ENCODE measurements at regions not wholly inside any gene's neighbourhood (a gene's known extent, or its start where the extent isn't known, plus 50 kb on each side); places are given as distances from the start of the nearest gene placed in this dataset.

DNA sequence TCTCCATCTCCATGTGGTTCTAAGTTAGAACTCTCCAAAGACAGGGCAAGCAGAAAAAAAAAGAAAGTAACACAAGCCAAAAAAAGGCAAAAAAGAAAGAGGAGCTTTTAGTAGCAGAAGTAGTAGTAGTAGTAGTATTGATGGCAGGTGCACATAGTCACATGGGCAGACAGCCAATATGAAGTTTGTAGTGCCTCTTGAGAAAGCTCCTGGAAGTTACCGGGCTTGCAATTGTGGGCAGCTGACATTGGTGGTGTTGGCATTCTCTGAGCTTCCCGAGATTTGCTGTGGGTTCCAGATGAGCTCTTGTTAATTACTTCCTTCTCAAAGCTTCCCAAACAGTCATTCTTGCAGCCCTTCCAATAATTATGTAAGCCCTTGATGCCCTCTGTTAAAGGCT is 1128.5 kb downstream of the TYW1 start:
- no peak for DNase-seq (ENCODE audit: low spot score in 2 of 2)
- 40% methylated on average over 2 of the region's 2 CpGs for WGBS

DNA sequence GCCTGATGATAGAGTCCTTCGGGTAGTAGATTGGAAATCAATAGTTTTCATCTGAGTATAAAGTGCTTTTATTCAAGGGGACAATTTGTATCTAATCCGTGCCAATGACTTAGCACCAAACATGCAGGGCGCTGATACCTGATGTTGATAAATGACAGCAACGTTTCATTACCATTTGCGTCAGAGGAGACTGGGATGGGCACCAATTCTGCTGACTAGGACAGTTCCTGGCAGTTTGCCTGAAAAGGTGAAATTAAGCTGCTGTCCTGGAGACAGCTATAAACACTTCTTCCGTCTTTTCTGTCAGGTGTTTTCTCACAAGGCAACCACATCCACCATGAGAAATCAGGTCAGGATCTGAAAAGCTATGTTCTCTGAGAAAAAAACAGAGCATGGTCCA is 1136.4 kb downstream of the TYW1 start:
- DNase-seq (ENCODE audit: low spot score in 2 of 2), result no peak
- Histone ChIP-seq H3K4me1 (no peaks in the 10 kb centered on the region), H3K27ac (no peak overlapping the region), H3K27me3 (peaks cover 5% of the 10 kb centered on the region), H3K36me3 (no peaks in the 10 kb centered on the region), H3K9me3 (no peaks in the 10 kb centered on the region), H3K4me3 (no peak overlapping the region)
- WGBS, result 83% methylated on average over 6 of the region's 6 CpGs
- TF ChIP-seq EP300 (IDR thresholded peaks at IDR 0.05) (no peak), POLR2A (IDR thresholded peaks at IDR 0.05) (no peak)
- TF ChIP-seq, protein P1, sequence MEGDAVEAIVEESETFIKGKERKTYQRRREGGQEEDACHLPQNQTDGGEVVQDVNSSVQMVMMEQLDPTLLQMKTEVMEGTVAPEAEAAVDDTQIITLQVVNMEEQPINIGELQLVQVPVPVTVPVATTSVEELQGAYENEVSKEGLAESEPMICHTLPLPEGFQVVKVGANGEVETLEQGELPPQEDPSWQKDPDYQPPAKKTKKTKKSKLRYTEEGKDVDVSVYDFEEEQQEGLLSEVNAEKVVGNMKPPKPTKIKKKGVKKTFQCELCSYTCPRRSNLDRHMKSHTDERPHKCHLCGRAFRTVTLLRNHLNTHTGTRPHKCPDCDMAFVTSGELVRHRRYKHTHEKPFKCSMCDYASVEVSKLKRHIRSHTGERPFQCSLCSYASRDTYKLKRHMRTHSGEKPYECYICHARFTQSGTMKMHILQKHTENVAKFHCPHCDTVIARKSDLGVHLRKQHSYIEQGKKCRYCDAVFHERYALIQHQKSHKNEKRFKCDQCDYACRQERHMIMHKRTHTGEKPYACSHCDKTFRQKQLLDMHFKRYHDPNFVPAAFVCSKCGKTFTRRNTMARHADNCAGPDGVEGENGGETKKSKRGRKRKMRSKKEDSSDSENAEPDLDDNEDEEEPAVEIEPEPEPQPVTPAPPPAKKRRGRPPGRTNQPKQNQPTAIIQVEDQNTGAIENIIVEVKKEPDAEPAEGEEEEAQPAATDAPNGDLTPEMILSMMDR (IDR thresholded peaks at IDR 0.05), result no peak

More for the DNA sequence above, 1128.5 kb downstream of the TYW1 start:
- H3K27ac ChIP-seq, result no peak overlapping the region
- H3K27me3 ChIP-seq, result peaks cover 9% of the 10 kb centered on the region
- no peaks in the 10 kb centered on the region for H3K4me1 ChIP-seq
- no peaks in the 10 kb centered on the region for H3K36me3 ChIP-seq
- no peak overlapping the region for H3K4me3 ChIP-seq
- TF ChIP-seq POLR2A (IDR thresholded peaks at IDR 0.05) (no peak), POLR2AphosphoS5 (IDR thresholded peaks at IDR 0.05) (no peak), EP300 (IDR thresholded peaks at IDR 0.05) (no peak)
- TF ChIP-seq, protein P1 (IDR thresholded peaks at IDR 0.05), result no peak
- peaks cover 3% of the 10 kb centered on the region for H3K9me3 ChIP-seq

DNA sequence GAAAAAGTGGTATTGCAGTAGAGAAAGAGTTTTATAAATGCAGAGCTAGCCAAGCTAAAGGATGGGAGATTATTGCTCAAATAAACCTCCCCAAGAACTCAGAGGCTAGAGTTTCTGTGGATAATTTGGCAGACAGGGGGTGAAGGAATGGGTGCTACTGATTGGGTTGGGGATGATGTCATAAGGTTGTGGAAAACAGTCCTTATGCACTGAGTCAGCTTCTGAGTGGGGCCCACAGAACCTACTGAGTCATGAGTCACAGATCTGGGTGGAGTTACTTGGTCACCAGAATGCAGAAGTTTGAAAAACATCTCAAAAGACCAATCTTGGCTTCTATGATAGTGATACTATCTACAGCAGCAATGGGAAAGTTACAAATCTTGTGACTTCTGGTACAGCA is 1146.7 kb downstream of the TYW1 start:
- Histone ChIP-seq H3K36me3 (no peaks in the 10 kb centered on the region), H3K4me1 (no peaks in the 10 kb centered on the region), H3K27ac (no peak overlapping the region), H3K4me3 (no peak overlapping the region), H3K27me3 (no peaks in the 10 kb centered on the region), H3K9me3 (peaks cover 11% of the 10 kb centered on the region)
- no peak for DNase-seq (ENCODE audit: low spot score in 2 of 2)
- TF ChIP-seq, protein P1 (IDR thresholded peaks at IDR 0.05), result no peak
- TF ChIP-seq EP300 (IDR thresholded peaks at IDR 0.05) (no peak), POLR2AphosphoS5 (IDR thresholded peaks at IDR 0.05) (no peak), POLR2A (IDR thresholded peaks at IDR 0.05) (no peak)

DNA sequence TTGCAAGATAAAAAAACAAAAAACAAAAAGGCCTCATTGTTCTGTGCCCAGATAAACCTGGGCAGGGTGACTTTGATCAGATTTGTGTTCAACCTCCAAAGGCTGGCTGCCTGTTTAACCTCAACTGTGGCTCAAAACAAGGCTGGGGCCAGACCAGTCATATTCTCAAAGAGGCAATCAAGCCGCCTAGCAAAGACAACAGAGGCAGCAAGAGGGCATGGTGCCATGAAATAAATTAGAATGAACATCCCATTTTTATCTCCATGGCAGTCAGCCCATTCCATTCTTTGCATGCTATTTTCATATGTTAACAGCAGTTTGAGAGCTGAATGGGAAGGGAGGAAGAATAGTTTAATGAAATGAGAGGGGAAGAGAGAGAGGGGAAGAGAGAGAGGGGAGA is 1150.3 kb downstream of the TYW1 start:
- Histone ChIP-seq H3K36me3 (no peaks in the 10 kb centered on the region), H3K27ac (no peak overlapping the region), H3K9me3 (peaks cover 11% of the 10 kb centered on the region), H3K4me3 (no peak overlapping the region), H3K4me1 (no peaks in the 10 kb centered on the region), H3K27me3 (no peaks in the 10 kb centered on the region)
- 37% methylated on average over 1 of the region's 1 CpG for WGBS
- no peak for TF ChIP-seq POLR2A (IDR thresholded peaks at IDR 0.05)
- no peak for TF ChIP-seq POLR2AphosphoS5 (IDR thresholded peaks at IDR 0.05)
- TF ChIP-seq, protein P1 (IDR thresholded peaks at IDR 0.05), result no peak
- no peak for TF ChIP-seq EP300 (IDR thresholded peaks at IDR 0.05)
- DNase-seq (ENCODE audit: low spot score in 2 of 2), result no peak

DNA sequence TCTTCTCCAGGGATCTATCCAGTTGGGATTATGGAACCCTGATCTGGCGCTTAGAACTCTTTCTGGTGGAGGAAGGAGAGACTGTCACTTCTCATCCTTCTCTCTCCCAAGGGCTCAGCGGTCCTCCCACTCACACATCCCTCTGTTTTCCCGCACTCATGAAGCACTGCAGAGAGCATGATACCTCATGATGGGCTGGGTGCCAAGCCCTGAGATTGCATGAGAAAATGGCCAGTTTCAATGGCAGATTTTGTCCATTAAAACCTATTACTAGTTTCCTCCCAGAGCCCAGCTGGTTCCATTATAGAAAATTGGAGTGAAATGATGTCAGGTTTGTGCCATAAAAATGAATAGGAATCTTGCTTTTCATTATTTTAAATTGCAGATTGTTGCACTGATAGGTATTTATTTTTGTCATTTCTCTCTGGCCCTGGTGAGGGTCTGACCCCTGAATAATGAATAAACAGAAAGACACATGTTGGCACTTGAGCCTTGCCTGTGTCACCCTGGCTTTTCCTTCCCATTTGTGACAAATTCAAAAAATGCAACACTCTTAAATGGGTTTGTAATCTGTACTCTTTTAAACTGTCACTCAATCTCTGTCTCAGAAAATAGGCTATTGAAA is 1151.1 kb downstream of the TYW1 start:
- no peak overlapping the region for H3K27ac ChIP-seq
- H3K4me3 ChIP-seq, result no peak overlapping the region
- H3K36me3 ChIP-seq, result no peaks in the 10 kb centered on the region
- H3K4me1 ChIP-seq, result no peaks in the 10 kb centered on the region
- no peaks in the 10 kb centered on the region for H3K27me3 ChIP-seq
- WGBS, result 67% methylated on average over 3 of the region's 3 CpGs
- DNase-seq (ENCODE audit: low spot score in 2 of 2), result no peak
- peaks cover 10% of the 10 kb centered on the region for H3K9me3 ChIP-seq
- TF ChIP-seq POLR2AphosphoS5 (IDR thresholded peaks at IDR 0.05), result no peak
- TF ChIP-seq, protein P1 (IDR thresholded peaks at IDR 0.05), result no peak
- TF ChIP-seq EP300 (IDR thresholded peaks at IDR 0.05), result no peak
- no peak for TF ChIP-seq POLR2A (IDR thresholded peaks at IDR 0.05)
